ENCODE measurements at regions not wholly inside any gene's neighbourhood (a gene's known extent, or its start where the extent isn't known, plus 50 kb on each side); places are given as distances from the start of the nearest gene placed in this dataset.

DNA sequence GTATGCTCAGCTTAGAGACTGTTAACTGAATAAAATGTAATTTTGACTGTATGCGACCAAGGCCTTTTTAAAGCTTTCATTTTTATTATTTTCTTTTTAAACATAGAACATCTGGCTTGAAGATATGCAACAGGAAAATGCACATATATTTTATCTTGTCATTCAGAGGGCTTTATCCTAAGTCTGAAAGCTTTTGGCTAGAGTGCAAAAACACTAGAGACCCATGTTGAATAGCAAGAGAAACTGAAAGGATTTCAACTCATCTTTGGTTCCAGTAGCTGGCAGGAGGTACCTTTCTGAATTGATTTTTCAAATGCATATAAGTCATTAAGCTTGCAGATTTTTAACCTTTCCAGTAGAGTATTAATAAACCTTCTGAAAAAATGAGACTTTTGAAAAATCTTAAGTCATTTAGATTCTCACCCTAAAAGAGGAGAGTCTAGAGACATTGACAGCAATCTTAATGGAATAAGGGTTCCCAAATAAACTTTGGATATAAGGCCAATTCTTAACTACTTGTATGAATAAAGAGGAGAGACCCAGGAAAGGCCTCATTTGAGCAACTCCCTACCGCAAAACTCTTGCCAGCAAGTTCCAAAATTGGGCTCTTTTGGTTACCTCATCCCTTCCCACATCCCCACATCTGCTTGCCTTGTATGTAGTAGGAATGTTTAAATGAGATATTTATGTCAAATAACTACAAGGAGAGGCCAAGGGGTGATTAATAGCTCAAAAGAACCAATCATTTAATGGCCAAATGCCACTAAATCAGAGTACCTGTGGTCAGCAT is 454.4 kb downstream of the HTR7 start:
- FAIRE-seq (no peak), DNase-seq (ENCODE audit: low read depth) (no peak)
- TF ChIP-seq CTCF (IDR thresholded peaks at IDR 0.05; ENCODE audit: insufficient read depth, low read length, severe bottlenecking), result no peak
- H3K36me3 ChIP-seq (ENCODE audit: control insufficient read depth, insufficient read depth, low read length), result no peaks in the 10 kb centered on the region
- no peaks in the 10 kb centered on the region for H3K27me3 ChIP-seq (ENCODE audit: control insufficient read depth, insufficient read depth, low read length)
- no peak overlapping the region for H3K4me3 ChIP-seq (ENCODE audit: low read depth, low read length)

DNA sequence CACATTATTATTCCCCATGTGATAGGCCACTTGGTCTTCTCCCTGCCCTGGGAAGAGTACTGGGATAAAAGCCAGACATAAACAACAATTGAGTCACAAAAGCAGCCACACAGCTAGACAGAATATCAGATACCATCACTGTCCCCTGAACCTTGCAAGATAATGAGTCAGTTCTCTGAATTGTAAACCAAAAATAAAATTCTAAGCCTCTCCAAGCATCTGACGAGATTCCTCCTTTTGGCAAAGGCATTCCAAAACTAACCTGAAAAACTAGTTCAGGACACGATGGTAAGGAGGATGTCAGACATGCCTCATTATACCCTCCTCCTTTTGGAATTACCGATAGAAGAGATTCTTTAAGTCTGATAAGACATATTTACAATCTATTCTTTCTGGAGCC is 450.7 kb downstream of the HTR7 start:
- H3K4me3 ChIP-seq (ENCODE audit: low read depth, low read length), result no peak overlapping the region
- DNase-seq (ENCODE audit: low read depth) (peak; percentile 69), FAIRE-seq (no peak)
- TF ChIP-seq CTCF (IDR thresholded peaks at IDR 0.05; ENCODE audit: insufficient read depth, low read length, severe bottlenecking), result no peak
- H3K36me3 ChIP-seq (ENCODE audit: control insufficient read depth, insufficient read depth, low read length), result no peaks in the 10 kb centered on the region
- H3K27me3 ChIP-seq (ENCODE audit: control insufficient read depth, insufficient read depth, low read length), result no peaks in the 10 kb centered on the region

- TF ChIP-seq CTCF (IDR thresholded peaks at IDR 0.05; ENCODE audit: insufficient read depth, low read length, severe bottlenecking), result no peak
Measured at GRCh38 chr10:90407851-90408250, 450.0 kb downstream of the HTR7 start.

GRCh38 chr10:90412582-90412981 is 445.3 kb downstream of the HTR7 start:
- H3K36me3 ChIP-seq (ENCODE audit: control insufficient read depth, insufficient read depth, low read length), result no peaks in the 10 kb centered on the region
- no peak for FAIRE-seq
- TF ChIP-seq CTCF (IDR thresholded peaks at IDR 0.05; ENCODE audit: insufficient read depth, low read length, severe bottlenecking), result no peak
- no peak for DNase-seq (ENCODE audit: low read depth)
- no peaks in the 10 kb centered on the region for H3K27me3 ChIP-seq (ENCODE audit: control insufficient read depth, insufficient read depth, low read length)
- no peak overlapping the region for H3K4me3 ChIP-seq (ENCODE audit: low read depth, low read length)

More at GRCh38 chr10:90407851-90408250, 450.0 kb downstream of the HTR7 start:
- DNase-seq (ENCODE audit: low read depth) (no peak), FAIRE-seq (no peak)
- Histone ChIP-seq H3K36me3 (ENCODE audit: control insufficient read depth, insufficient read depth, low read length) (no peaks in the 10 kb centered on the region), H3K4me3 (ENCODE audit: low read depth, low read length) (no peak overlapping the region), H3K27me3 (ENCODE audit: control insufficient read depth, insufficient read depth, low read length) (no peaks in the 10 kb centered on the region)

DNA sequence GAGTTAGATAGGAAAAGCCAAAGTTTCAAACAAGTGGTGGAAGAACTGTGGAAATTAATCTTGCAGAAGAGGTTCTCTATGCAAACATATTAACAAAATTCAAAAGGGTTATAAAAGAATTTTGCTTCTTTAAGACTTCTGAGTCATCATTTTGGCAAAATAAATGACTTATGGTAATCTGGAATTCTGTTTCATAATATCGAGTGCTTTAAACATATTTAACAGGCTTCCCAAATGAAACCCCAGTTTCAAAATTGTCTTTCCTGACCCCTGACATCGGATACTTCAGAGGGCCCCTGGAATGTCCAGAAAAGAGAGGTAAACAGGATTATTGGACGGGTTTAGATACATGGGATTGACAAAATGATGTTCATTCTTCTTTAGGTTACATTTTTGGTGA is 444.6 kb downstream of the HTR7 start:
- DNase-seq (ENCODE audit: low read depth) (peak; percentile 45), FAIRE-seq (no peak)
- Histone ChIP-seq H3K27me3 (ENCODE audit: control insufficient read depth, insufficient read depth, low read length) (no peaks in the 10 kb centered on the region), H3K4me3 (ENCODE audit: low read depth, low read length) (no peak overlapping the region), H3K36me3 (ENCODE audit: control insufficient read depth, insufficient read depth, low read length) (no peaks in the 10 kb centered on the region)
- no peak for TF ChIP-seq CTCF (IDR thresholded peaks at IDR 0.05; ENCODE audit: insufficient read depth, low read length, severe bottlenecking)

- TF ChIP-seq CTCF (IDR thresholded peaks at IDR 0.05; ENCODE audit: insufficient read depth, low read length, severe bottlenecking), result no peak
- no peaks in the 10 kb centered on the region for H3K27me3 ChIP-seq (ENCODE audit: control insufficient read depth, insufficient read depth, low read length)
- no peaks in the 10 kb centered on the region for H3K36me3 ChIP-seq (ENCODE audit: control insufficient read depth, insufficient read depth, low read length)
- H3K4me3 ChIP-seq (ENCODE audit: low read depth, low read length), result no peak overlapping the region
- FAIRE-seq, result no peak
- DNase-seq (ENCODE audit: low read depth), result no peak
Measured at GRCh38 chr10:90414926-90415325, 442.9 kb downstream of the HTR7 start.
